H1 (cell line): ENCODE measurements at regions not wholly inside any gene's neighbourhood (a gene's known extent, or its start where the extent isn't known, plus 50 kb on each side); places are given as distances from the start of the nearest gene placed in this dataset.

Experiments
- CTCF ChIA-PET: fragments of 300-600 bp; sonication (Branson Sonifier 250); formaldehyde crosslinking; loops from one replicate; lab custom pipeline; 2021; ENCODE audit not compliant: partially characterized antibody; lab: Charles Lee
- POLR2A ChIA-PET: fragments of 300-600 bp; sonication (Branson Sonifier 250); formaldehyde crosslinking; loops from one replicate; lab custom pipeline; 2021; ENCODE audit warnings: inconsistent platforms; ENCODE audit not compliant: partially characterized antibody; lab: Charles Lee
- DNase-seq, 2 experiments: peaks; one replicate each; pipeline versions ENCODE4 v3.0.0 to v3.0.0-alpha.2; 2010 to 2022; ENCODE audit warnings: low spot score in 2 of 2, low read depth in 1 of 2, mixed read lengths in 1 of 2
- FAIRE-seq: peaks from 2 replicates; lab custom pipeline; 2011; peaks lifted over from hg19 to GRCh38; lab: Jason Lieb, UNC
- H2AFZ ChIP-seq: 2 replicates; pipeline ENCODE4 v1.8.1; 2012; ENCODE audit warnings: low read length, inconsistent platforms
- H2AK5ac ChIP-seq: 2 replicates; pipeline ENCODE4 v1.6.1; 2013; ENCODE audit warnings: low read depth, low read length
- H2BK120ac ChIP-seq: replicated peaks from 2 replicates; pipeline ENCODE3; 2013; ENCODE audit warnings: low read depth, low read length, inconsistent platforms
- H2BK12ac ChIP-seq: 2 replicates; pipeline ENCODE4 v1.6.1; 2013; ENCODE audit warnings: low read depth, low read length
- H2BK15ac ChIP-seq: 2 replicates; pipeline ENCODE4 v1.6.1; 2013; ENCODE audit warnings: low read length
- H2BK20ac ChIP-seq: 2 replicates; pipeline ENCODE4 v1.6.1; 2013; ENCODE audit warnings: low read length
- H2BK5ac ChIP-seq: 2 replicates; pipeline ENCODE4 v1.6.1; 2013; ENCODE audit warnings: low read depth, low read length
- H3K14ac ChIP-seq: 2 replicates; pipeline ENCODE4 v1.6.1; 2013; ENCODE audit warnings: inconsistent platforms; ENCODE audit not compliant: insufficient read length
- H3K18ac ChIP-seq: 2 replicates; pipeline ENCODE4 v1.6.1; 2013; ENCODE audit warnings: low read length; ENCODE audit errors: extremely low read depth
- H3K23ac ChIP-seq: 2 replicates; pipeline ENCODE4 v1.6.1; 2013; ENCODE audit warnings: inconsistent platforms; ENCODE audit not compliant: insufficient read length
- H3K23me2 ChIP-seq: 2 replicates; pipeline ENCODE4 v1.6.1; 2013; ENCODE audit warnings: low read depth, low read length
- H3K27ac ChIP-seq: 2 replicates; pipeline ENCODE4 v1.6.1; 2011; ENCODE audit warnings: low read depth, low read length, inconsistent platforms
- H3K27me3 ChIP-seq, 4 experiments: replicated peaks in 1 of 4; 1 replicate in 1 of 4; 2 replicates in 3 of 4; pipeline versions ENCODE4 v1.6.1 to v1.8.1; 2011 to 2013; ENCODE audit warnings: low read length in 3 of 4, mild to moderate bottlenecking in 3 of 4, inconsistent platforms in 2 of 4, mixed read lengths in 2 of 4, moderate library complexity in 1 of 4; ENCODE audit not compliant: control insufficient read depth in 3 of 4, insufficient read depth in 3 of 4; ENCODE audit errors: extremely low read depth in 1 of 4
- H3K36me3 ChIP-seq, 4 experiments: 2 replicates each; pipeline versions ENCODE4 v1.6.1 to v1.8.1; 2011 to 2013; ENCODE audit warnings: mild to moderate bottlenecking in 4 of 4, low read length in 3 of 4, moderate library complexity in 2 of 4, control low read depth in 1 of 4, inconsistent platforms in 1 of 4; ENCODE audit not compliant: insufficient read depth in 4 of 4, control insufficient read depth in 2 of 4
- H3K4ac ChIP-seq: replicated peaks from 2 replicates; pipeline ENCODE3; 2013; ENCODE audit warnings: low read length, low read depth, mixed read lengths, inconsistent platforms; ENCODE audit not compliant: insufficient read length
- H3K4me1 ChIP-seq, 4 experiments: replicated peaks in 1 of 4; 1 replicate in 1 of 4; 2 replicates in 3 of 4; pipeline versions ENCODE4 v1.6.1 to v1.8.1; 2011 to 2013; ENCODE audit warnings: low read length in 3 of 4, inconsistent platforms in 2 of 4, mixed read lengths in 1 of 4; ENCODE audit not compliant: insufficient read depth in 4 of 4, control insufficient read depth in 3 of 4
- H3K4me2 ChIP-seq, 2 experiments: 2 replicates each; pipeline versions ENCODE4 v1.6.1 to v1.8.1; 2011 to 2013; ENCODE audit warnings: low read depth in 2 of 2, low read length in 2 of 2, control low read depth in 1 of 2, inconsistent platforms in 1 of 2, mild to moderate bottlenecking in 1 of 2; ENCODE audit not compliant: insufficient read depth in 1 of 2
- H3K4me3 ChIP-seq, 4 experiments: fragments of 200-600, 300-600 bp in 1 of 4; sonication (generic), shearing (Covaris generic), sonication (Bioruptor Twin) in 1 of 4; 2 replicates each; pipeline versions ENCODE4 v1.5.1 to v1.8.1; 2011 to 2016; ENCODE audit warnings: low read length in 4 of 4, low read depth in 3 of 4, control low read depth in 2 of 4, inconsistent platforms in 2 of 4, mild to moderate bottlenecking in 2 of 4, mixed read lengths in 1 of 4, moderate library complexity in 1 of 4; ENCODE audit not compliant: insufficient read depth in 2 of 4; ENCODE audit errors: extremely low read depth in 1 of 4
- H3K56ac ChIP-seq: replicated peaks from 2 replicates; pipeline ENCODE3; 2013; ENCODE audit warnings: low read depth, mild to moderate bottlenecking, mixed read lengths, low read length, inconsistent platforms; ENCODE audit not compliant: insufficient read length
- H3K79me1 ChIP-seq: 2 replicates; pipeline ENCODE4 v1.6.1; 2013; ENCODE audit warnings: low read depth, low read length, control low read depth
- H3K79me2 ChIP-seq, 2 experiments: 2 replicates each; pipeline versions ENCODE4 v1.6.1 to v1.8.1; 2012 to 2013; ENCODE audit warnings: low read length in 2 of 2, mild to moderate bottlenecking in 2 of 2, inconsistent platforms in 1 of 2; ENCODE audit not compliant: insufficient read depth in 2 of 2, control insufficient read depth in 1 of 2
- H3K9ac ChIP-seq, 4 experiments: replicated peaks in 1 of 4; 1 replicate in 1 of 4; 2 replicates in 3 of 4; pipeline versions ENCODE4 v1.6.1 to v1.8.1; 2011 to 2013; ENCODE audit warnings: low read depth in 3 of 4, low read length in 3 of 4, control low read depth in 2 of 4, mild to moderate bottlenecking in 2 of 4, moderate library complexity in 2 of 4, inconsistent platforms in 1 of 4; ENCODE audit errors: extremely low read depth in 1 of 4
- H3K9me3 ChIP-seq, 2 experiments: 2 replicates each; pipeline versions ENCODE4 v1.6.1 to v1.8.1; 2012 to 2013; ENCODE audit warnings: mild to moderate bottlenecking in 2 of 2, moderate library complexity in 2 of 2, control low read depth in 1 of 2, inconsistent platforms in 1 of 2, low read depth in 1 of 2, low read length in 1 of 2, mixed read lengths in 1 of 2; ENCODE audit not compliant: insufficient read depth in 2 of 2
- H4K20me1 ChIP-seq, 2 experiments: replicated peaks in 1 of 2; 2 replicates each; pipeline versions ENCODE3 to v1.8.1; 2011 to 2013; ENCODE audit warnings: inconsistent platforms in 2 of 2, low read length in 2 of 2, mild to moderate bottlenecking in 1 of 2; ENCODE audit not compliant: insufficient read depth in 2 of 2, control insufficient read depth in 1 of 2
- H4K5ac ChIP-seq: 2 replicates; pipeline ENCODE4 v1.6.1; 2013; ENCODE audit warnings: low read length, low read depth, mixed read lengths, inconsistent platforms; ENCODE audit not compliant: insufficient read length
- H4K8ac ChIP-seq: 2 replicates; pipeline ENCODE4 v1.8.0; 2013; ENCODE audit warnings: mild to moderate bottlenecking, moderate library complexity, low read length, inconsistent platforms; ENCODE audit not compliant: insufficient read depth; ENCODE audit errors: extremely low read depth
- H4K91ac ChIP-seq: replicated peaks from 2 replicates; pipeline ENCODE3; 2013; ENCODE audit warnings: low read length, mixed read lengths, inconsistent platforms; ENCODE audit not compliant: insufficient read length
- BACH1 ChIP-seq: IDR thresholded peaks from 2 replicates; pipeline ENCODE4 v1.6.1; 2012; ENCODE audit warnings: low read length, improper control_type of control experiment
- E2F6 ChIP-seq: IDR thresholded peaks from 2 replicates; pipeline ENCODE4 v1.6.1; 2012; ENCODE audit warnings: inconsistent platforms
- EP300 ChIP-seq, 2 experiments: IDR thresholded peaks; 1 replicate in 1 of 2; 2 replicates in 1 of 2; pipeline ENCODE4 v1.6.1; 2011 to 2012; ENCODE audit warnings: low read depth in 2 of 2, low read length in 2 of 2, mild to moderate bottlenecking in 2 of 2, borderline replicate concordance in 1 of 2, inconsistent platforms in 1 of 2, moderate library complexity in 1 of 2
- HDAC2 ChIP-seq, 2 experiments: fragments of 300-600 bp in 1 of 2; sonication (generic) in 1 of 2; IDR thresholded peaks; 2 replicates each; pipeline ENCODE4 v1.6.1; 2011 to 2012; ENCODE audit warnings: low read depth in 2 of 2, low read length in 2 of 2, mild to moderate bottlenecking in 2 of 2, moderate library complexity in 2 of 2, borderline replicate concordance in 1 of 2, inconsistent platforms in 1 of 2
- MAFK ChIP-seq: IDR thresholded peaks from 2 replicates; pipeline ENCODE4 v1.6.1; 2012; ENCODE audit warnings: low read depth, mild to moderate bottlenecking, improper control_type of control experiment, low read length
- RAD21 ChIP-seq, 2 experiments: IDR thresholded peaks in 1 of 2; conservative IDR thresholded peaks in 1 of 2; 2 replicates each; pipeline ENCODE4 v1.6.1; 2011; ENCODE audit warnings: low read depth in 2 of 2, low read length in 2 of 2, improper control_type of control experiment in 1 of 2, inconsistent platforms in 1 of 2, mild to moderate bottlenecking in 1 of 2, moderate library complexity in 1 of 2
- SRF ChIP-seq: IDR thresholded peaks from 2 replicates; pipeline ENCODE4 v1.6.1; 2011; ENCODE audit warnings: mild to moderate bottlenecking, low read depth, low read length, moderate library complexity
- TAF7 ChIP-seq: optimal IDR thresholded peaks from 2 replicates; pipeline ENCODE3; 2011; ENCODE audit warnings: low read depth, mild to moderate bottlenecking, inconsistent platforms, low read length, moderate library complexity, borderline replicate concordance
- TBP ChIP-seq: IDR thresholded peaks from 2 replicates; pipeline ENCODE4 v1.6.1; 2011; ENCODE audit warnings: low read depth, low read length, improper control_type of control experiment
- TCF12 ChIP-seq: IDR thresholded peaks from 2 replicates; pipeline ENCODE4 v1.6.1; 2011; ENCODE audit warnings: low read depth, mild to moderate bottlenecking, low read length
- WGBS, 2 experiments: shearing (Covaris generic) in 1 of 2; methylation state at CpG; one replicate each; pipeline versions ENCODE4 v1.1.6 to v1.1.7; 2013 to 2015; ENCODE audit warnings: low lambda C conversion rate in 2 of 2, mixed read lengths in 2 of 2, inconsistent platforms in 1 of 2, low coverage in 1 of 2, missing lambda C conversion rate in 1 of 2; ENCODE audit not compliant: insufficient replicate concordance in 2 of 2, insufficient coverage in 1 of 2, insufficient read length in 1 of 2; ENCODE audit errors: extremely low coverage in 1 of 2, missing lambda C conversion rate in 1 of 2; 5-methylcytosine and 5-hydroxymethylcytosine counted together
- TF ChIP-seq, protein P1 (sequence below), 3 experiments: IDR thresholded peaks; 1 replicate in 2 of 3; 2 replicates in 1 of 3; pipeline versions ENCODE4 v1.5.1 to v1.6.1; 2011; ENCODE audit warnings: low read length in 3 of 3, mild to moderate bottlenecking in 3 of 3, inconsistent platforms in 2 of 3, low read depth in 1 of 3, moderate library complexity in 1 of 3; ENCODE audit not compliant: insufficient read depth in 1 of 3; ENCODE audit errors: control extremely low read depth in 1 of 3

- H3K56ac ChIP-seq: no peak overlapping the region
- H2BK5ac ChIP-seq: no peak overlapping the region
- no peaks in the 10 kb centered on the region for H3K79me2 ChIP-seq
- H2BK120ac ChIP-seq: no peak overlapping the region
- no peak overlapping the region for H3K4me2 ChIP-seq
- ChIA-PET POLR2A (no interaction called here), CTCF (interaction anchor here (1.1 to 3.9 kb wide), 6 partner anchors 10 to 59 kb away, joined by 3 to 24 read pairs (median 8); no protein-coding TSS in a partner anchor)
- no peaks in the 10 kb centered on the region for H3K23me2 ChIP-seq
- H3K9ac ChIP-seq: no peak overlapping the region
- no peak overlapping the region for H2BK12ac ChIP-seq
- H3K18ac ChIP-seq: no peak overlapping the region
- H2BK15ac ChIP-seq: no peak overlapping the region
- H3K23ac ChIP-seq: no peak overlapping the region
- no peak overlapping the region for H2AK5ac ChIP-seq
- H2BK20ac ChIP-seq: no peak overlapping the region
- no peak overlapping the region for H3K14ac ChIP-seq
- no peak overlapping the region for H4K5ac ChIP-seq
- H3K27me3 ChIP-seq: no peaks in the 10 kb centered on the region
- FAIRE-seq (no peak), DNase-seq (no peak)
- H3K9me3 ChIP-seq: no peaks in the 10 kb centered on the region
- H3K4ac ChIP-seq: no peak overlapping the region
- no peaks in the 10 kb centered on the region for H4K20me1 ChIP-seq
- H3K4me3 ChIP-seq: no peak overlapping the region
- no peak overlapping the region for H2AFZ ChIP-seq
- H3K27ac ChIP-seq: no peak overlapping the region
- H4K91ac ChIP-seq: no peak overlapping the region
- no peaks in the 10 kb centered on the region for H3K4me1 ChIP-seq
- H4K8ac ChIP-seq: no peak overlapping the region
- H3K36me3 ChIP-seq: no peaks in the 10 kb centered on the region
- H3K79me1 ChIP-seq: no peaks in the 10 kb centered on the region
- WGBS, 2 experiments: 94% methylated on average over 4 of the region's 4 CpGs; no CpG with 5 or more reads in 1 of the 2 experiments
- TF ChIP-seq, protein P1, sequence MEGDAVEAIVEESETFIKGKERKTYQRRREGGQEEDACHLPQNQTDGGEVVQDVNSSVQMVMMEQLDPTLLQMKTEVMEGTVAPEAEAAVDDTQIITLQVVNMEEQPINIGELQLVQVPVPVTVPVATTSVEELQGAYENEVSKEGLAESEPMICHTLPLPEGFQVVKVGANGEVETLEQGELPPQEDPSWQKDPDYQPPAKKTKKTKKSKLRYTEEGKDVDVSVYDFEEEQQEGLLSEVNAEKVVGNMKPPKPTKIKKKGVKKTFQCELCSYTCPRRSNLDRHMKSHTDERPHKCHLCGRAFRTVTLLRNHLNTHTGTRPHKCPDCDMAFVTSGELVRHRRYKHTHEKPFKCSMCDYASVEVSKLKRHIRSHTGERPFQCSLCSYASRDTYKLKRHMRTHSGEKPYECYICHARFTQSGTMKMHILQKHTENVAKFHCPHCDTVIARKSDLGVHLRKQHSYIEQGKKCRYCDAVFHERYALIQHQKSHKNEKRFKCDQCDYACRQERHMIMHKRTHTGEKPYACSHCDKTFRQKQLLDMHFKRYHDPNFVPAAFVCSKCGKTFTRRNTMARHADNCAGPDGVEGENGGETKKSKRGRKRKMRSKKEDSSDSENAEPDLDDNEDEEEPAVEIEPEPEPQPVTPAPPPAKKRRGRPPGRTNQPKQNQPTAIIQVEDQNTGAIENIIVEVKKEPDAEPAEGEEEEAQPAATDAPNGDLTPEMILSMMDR (IDR thresholded peaks at IDR 0.05; ENCODE audit: control extremely low read depth in 1 of 3, insufficient read depth in 1 of 3, low read depth in 1 of 3, low read length in 3 of 3): no peak
- TF ChIP-seq RAD21 (IDR thresholded peaks at IDR 0.05 in 1 of 2, conservative IDR thresholded peaks at IDR 0.05 in 1 of 2; ENCODE audit: low read depth in 2 of 2, low read length in 2 of 2) (no peak), BACH1 (no peak), TCF12 (no peak), TBP (no peak), TAF7 (no peak), MAFK (no peak), EP300 (IDR thresholded peaks at IDR 0.05; ENCODE audit: borderline replicate concordance in 1 of 2, low read depth in 2 of 2, low read length in 2 of 2) (no peak), E2F6 (no peak), HDAC2 (IDR thresholded peaks at IDR 0.05; ENCODE audit: borderline replicate concordance in 1 of 2, low read depth in 2 of 2, low read length in 2 of 2) (no peak), SRF (no peak)
These were observed 211.6 kb downstream of the CENPC start for GRCh38 chr4:67333664-67334063.
